Calu3 (cell line): ENCODE measurements at regions not wholly inside any gene's neighbourhood (a gene's known extent, or its start where the extent isn't known, plus 50 kb on each side); places are given as distances from the start of the nearest gene placed in this dataset.
"Not testable (repeated sequence)": the region's sequence is repeated elsewhere in the genome, so short reads cannot be mapped to it uniquely, and the experiment has no call there.

Experiments
- BruUV-seq: library from RNA; stranded (reverse); fragments of 400-500 nt; replicated peaks from 2 replicates; lab custom pipeline; 2021; lab: Mats Ljungman, UMichigan
- CTCF ChIA-PET: fragments of 300-600 bp; sonication (Branson Sonifier 250); formaldehyde crosslinking; loops from one replicate; lab custom pipeline; 2022; ENCODE audit warnings: antibody characterized with exemption; lab: Charles Lee
- DNase-seq: peaks from one replicate; pipeline ENCODE4 v3.0.0; 2022
- H3K27ac Mint-ChIP-seq: one replicate; pipeline ENCODE4 v1.8.0; 2022; ENCODE audit warnings: mixed read lengths; ENCODE audit not compliant: unreplicated experiment
- H3K27me3 Mint-ChIP-seq: one replicate; pipeline ENCODE4 v1.8.0; 2022; ENCODE audit warnings: mixed read lengths; ENCODE audit not compliant: unreplicated experiment
- H3K36me3 Mint-ChIP-seq: one replicate; pipeline ENCODE4 v1.8.0; 2022; ENCODE audit warnings: mild to moderate bottlenecking, moderate library complexity, mixed read lengths; ENCODE audit not compliant: insufficient read depth, unreplicated experiment
- H3K4me1 Mint-ChIP-seq: one replicate; pipeline ENCODE4 v1.8.0; 2022; ENCODE audit warnings: mild to moderate bottlenecking, low read depth, mixed read lengths; ENCODE audit not compliant: unreplicated experiment
- H3K4me3 Mint-ChIP-seq: one replicate; pipeline ENCODE4 v1.8.0; 2022; ENCODE audit warnings: mild to moderate bottlenecking, low read depth, moderate library complexity, mixed read lengths; ENCODE audit not compliant: unreplicated experiment
- H3K9me3 Mint-ChIP-seq: one replicate; pipeline ENCODE4 v1.8.0; 2022; ENCODE audit warnings: low read depth, mixed read lengths; ENCODE audit not compliant: unreplicated experiment
- intact Hi-C: fragments of 100-400 bp; cut with micrococcal nuclease; formaldehyde crosslinking; loops from one replicate; pipeline ENCODE4 v1.10.0; 2022; ENCODE audit not compliant: unreplicated experiment
- TF ChIP-seq, protein P1 (sequence below): fragments of 200-600 bp; IDR thresholded peaks from one replicate; pipeline ENCODE4 v1.8.0; 2022; ENCODE audit warnings: antibody characterized with exemption; ENCODE audit not compliant: unreplicated experiment

DNA sequence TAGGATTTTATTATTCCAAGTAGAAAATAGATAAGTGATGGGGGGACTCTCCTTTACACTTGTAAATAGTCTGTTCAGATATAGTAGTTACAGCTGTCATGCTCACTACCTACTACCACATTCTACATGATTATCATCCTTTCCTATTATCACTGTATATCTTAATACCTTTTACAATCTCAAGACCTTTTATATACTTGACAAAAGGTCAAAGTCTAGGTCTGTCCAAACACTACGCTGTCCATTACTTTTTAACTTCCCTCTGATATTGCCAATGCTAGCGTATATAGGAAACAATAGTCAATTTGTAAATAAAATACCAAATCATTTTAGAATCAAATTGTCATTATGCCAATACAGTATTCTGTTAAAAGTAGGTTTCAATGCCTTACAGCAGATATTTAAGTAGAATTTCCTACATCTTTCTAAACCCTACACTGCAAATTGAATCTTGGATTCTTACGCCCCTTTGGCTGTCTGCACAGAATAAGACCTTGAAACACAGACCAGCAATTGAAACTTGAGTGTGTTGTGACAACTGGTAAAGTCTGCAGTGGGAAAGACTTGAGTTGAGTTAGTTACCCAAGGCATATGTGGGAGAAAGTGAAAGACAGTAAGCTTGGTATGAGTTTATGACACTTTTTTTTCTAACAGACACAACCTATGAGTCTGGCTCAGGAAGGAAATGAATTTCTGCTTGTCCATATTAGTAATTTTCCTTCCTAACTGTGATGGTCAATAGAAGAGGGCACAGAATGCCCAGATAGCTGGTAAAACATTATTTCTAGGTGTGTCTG, 827.6 kb upstream of the ACO1 start:
- Mint-ChIP-seq H3K27ac (no peak overlapping the region), H3K4me3 (no peak overlapping the region), H3K27me3 (no peaks in the 10 kb centered on the region), H3K4me1 (no peaks in the 10 kb centered on the region), H3K36me3 (no peaks in the 10 kb centered on the region), H3K9me3 (no peaks in the 10 kb centered on the region)
- no TSS peak for BruUV-seq
- intact Hi-C loops: no loop called here
- CTCF ChIA-PET: no interaction called here
- DNase-seq: no peak
- TF ChIP-seq, protein P1, sequence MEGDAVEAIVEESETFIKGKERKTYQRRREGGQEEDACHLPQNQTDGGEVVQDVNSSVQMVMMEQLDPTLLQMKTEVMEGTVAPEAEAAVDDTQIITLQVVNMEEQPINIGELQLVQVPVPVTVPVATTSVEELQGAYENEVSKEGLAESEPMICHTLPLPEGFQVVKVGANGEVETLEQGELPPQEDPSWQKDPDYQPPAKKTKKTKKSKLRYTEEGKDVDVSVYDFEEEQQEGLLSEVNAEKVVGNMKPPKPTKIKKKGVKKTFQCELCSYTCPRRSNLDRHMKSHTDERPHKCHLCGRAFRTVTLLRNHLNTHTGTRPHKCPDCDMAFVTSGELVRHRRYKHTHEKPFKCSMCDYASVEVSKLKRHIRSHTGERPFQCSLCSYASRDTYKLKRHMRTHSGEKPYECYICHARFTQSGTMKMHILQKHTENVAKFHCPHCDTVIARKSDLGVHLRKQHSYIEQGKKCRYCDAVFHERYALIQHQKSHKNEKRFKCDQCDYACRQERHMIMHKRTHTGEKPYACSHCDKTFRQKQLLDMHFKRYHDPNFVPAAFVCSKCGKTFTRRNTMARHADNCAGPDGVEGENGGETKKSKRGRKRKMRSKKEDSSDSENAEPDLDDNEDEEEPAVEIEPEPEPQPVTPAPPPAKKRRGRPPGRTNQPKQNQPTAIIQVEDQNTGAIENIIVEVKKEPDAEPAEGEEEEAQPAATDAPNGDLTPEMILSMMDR: no peak

DNA sequence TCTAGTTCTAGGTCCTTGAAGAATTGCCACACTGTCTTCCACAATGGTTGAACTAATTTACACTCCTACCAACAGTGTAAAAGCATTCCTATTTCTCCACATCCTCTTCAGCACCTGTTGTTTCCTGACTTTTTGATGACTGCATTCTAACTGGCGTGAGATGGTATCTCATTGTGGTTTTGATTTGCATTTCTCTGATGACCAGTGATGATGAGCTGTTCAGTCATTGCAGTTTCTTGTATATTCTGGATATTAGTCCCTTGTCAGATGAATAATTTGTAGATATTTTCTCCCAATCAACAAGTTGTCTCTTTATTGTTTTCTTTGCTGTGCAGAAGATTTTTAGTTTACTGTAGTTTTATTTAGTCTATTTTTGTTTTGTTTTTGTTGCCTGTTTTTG, 812.3 kb upstream of the ACO1 start:
- BruUV-seq, DNase-seq, H3K36me3 Mint-ChIP-seq, H3K4me3 Mint-ChIP-seq, intact Hi-C loops, CTCF ChIA-PET, H3K4me1 Mint-ChIP-seq, H3K27ac Mint-ChIP-seq, H3K9me3 Mint-ChIP-seq, H3K27me3 Mint-ChIP-seq: not testable (repeated sequence)

DNA sequence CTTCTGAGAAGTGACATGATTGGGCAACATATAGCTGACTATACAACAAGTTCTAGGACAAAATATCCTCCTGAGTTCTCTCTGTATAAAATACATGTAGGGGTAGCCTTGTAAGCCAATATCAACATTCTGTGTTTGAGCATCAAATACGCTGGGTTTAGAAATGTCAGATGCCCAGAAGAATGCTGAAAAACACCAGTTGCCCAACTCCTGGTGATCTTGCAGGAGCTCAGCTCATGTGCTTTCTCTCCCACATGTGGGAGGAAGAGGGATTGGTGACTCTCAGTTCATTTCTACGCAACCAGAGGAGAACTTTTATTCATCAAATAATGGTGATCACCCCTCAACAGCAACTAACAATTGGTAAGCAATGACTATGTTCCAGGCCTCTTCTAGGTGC, 810.9 kb upstream of the ACO1 start:
- Mint-ChIP-seq H3K4me3 (no peak overlapping the region), H3K27me3 (no peaks in the 10 kb centered on the region), H3K4me1 (no peaks in the 10 kb centered on the region), H3K9me3 (no peaks in the 10 kb centered on the region), H3K27ac (no peak overlapping the region), H3K36me3 (no peaks in the 10 kb centered on the region)
- TF ChIP-seq, protein P1: no peak
- BruUV-seq: no TSS peak
- intact Hi-C loops: no loop called here
- CTCF ChIA-PET: no interaction called here
- no peak for DNase-seq

DNA sequence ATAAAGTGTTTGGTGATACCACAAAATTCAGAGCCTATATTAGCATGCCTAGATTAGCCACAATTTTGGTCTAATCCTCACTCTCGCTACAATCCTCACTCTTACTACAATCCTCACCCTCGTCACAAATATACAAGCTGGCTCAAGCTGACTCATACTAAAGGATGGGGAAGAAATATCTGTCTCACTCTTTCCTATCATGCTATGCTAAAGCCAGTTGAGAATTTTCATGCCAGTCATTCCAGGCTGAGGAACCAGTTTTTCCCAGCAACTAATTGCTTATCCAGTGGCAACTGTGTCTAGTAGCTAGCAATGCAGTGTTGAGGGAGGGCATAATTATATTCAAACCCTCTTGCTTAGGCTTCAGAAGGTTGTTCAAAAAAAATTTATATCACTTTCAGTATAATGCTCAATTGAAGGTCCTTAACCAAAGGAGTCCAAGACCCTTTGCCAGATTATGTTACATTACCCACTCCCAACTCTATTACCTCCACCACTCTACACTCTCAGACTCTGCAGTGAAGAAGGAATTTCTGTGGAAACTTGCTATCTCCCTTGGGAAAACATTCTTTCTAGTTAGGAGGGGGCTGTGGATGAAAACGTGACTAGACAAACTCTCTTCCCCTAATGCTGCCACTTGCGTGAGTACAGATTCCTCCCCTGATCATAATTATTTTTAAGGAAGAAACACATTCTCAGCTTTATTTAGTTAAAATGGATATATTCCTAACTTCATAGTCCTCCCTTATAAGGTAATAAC, 810.3 kb upstream of the ACO1 start:
- Mint-ChIP-seq H3K27me3 (no peaks in the 10 kb centered on the region), H3K4me3 (no peak overlapping the region), H3K9me3 (no peaks in the 10 kb centered on the region), H3K4me1 (no peaks in the 10 kb centered on the region), H3K36me3 (no peaks in the 10 kb centered on the region), H3K27ac (no peak overlapping the region)
- DNase-seq: no peak
- BruUV-seq: no TSS peak
- intact Hi-C loops: no loop called here
- TF ChIP-seq, protein P1: no peak
- CTCF ChIA-PET: no interaction called here
